GM18868 (cell line): ENCODE measurements at regions not wholly inside any gene's neighbourhood (a gene's known extent, or its start where the extent isn't known, plus 50 kb on each side); places are given as distances from the start of the nearest gene placed in this dataset.
"Not testable (repeated sequence)": the region's sequence is repeated elsewhere in the genome, so short reads cannot be mapped to it uniquely, and the experiment has no call there.

ENCODE experiments used
- ATAC-seq: cut with Tn5 transposase; IDR thresholded peaks from one replicate; pipeline ENCODE4 v1.9.1; 2021; ENCODE audit warnings: mild to moderate bottlenecking, moderate library complexity; ENCODE audit not compliant: unreplicated experiment

DNA sequence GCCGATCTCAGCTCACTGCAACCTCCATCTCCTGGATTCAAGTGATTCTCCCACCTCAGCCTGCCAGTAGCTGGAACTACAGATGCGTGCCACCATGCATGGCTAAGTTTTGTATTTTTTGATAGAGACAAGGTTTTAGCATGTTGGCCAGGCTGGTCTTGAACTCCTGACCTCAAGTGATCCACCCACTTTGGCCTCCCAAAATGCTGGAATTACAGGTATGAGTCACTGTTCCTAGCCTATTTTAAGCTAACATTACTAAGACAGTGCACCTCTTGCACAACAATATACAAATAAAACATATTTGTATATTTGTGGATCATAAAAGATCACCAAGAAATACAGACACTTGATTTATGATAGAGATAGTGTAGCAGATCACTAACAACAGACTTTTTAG, 139.1 kb downstream of the DUSP10 start:
- ATAC-seq, result no peak

DNA sequence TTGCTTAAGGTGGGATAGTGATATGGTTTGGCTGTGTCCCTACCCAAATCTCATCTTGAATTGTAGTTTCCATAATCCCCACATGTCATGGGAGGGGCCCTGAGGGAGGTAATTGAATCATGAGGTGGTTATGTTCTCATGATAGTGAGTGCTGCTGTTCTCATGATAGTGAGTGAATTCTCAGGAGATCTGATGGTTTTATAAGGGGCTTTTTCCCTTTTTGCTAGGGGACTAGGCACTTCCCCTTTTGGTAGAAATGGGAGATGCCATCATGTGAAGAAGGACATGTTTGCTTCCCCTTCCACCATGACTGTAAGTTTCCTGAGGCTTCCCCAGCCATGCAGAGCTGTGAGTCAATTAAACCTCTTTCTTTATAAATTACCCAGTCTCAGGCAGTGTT, 137.5 kb downstream of the DUSP10 start:
- not testable (repeated sequence) for ATAC-seq

DNA sequence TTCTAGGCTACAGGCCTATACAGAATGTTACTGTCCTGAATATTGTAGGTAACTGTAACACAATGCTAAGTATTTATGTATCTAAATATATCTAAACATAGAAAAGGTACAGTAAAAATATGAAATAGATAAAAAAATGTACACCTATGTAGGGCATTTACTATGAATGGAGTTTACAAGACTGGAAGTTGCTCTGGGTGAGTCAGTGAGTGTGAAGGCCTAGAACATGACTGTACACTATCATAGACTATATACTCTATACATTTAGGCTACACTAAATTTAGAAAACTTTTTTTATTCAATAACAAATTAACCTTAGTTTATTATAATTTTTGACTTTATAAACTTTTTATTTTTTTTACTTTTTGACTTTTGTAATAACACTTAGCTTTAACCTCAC, 136.9 kb downstream of the DUSP10 start:
- no peak for ATAC-seq

DNA sequence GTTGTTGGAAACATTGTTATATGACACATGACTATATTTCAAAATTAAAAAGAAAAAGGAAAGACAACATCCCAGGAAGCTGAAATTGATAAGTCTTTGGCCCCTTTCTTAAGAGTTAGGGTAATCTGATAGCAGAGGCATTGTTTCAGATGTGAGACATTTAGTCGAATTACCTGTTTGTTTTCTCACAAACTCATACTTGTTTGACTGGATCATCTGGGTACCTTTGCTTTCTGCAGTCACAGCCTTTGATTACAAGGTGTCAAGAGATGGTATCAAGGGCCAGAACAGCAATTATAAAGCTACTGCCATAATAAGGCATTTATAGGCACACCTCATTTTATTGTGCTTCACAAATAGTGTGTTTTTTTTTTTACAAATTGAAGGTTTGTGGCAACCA, 136.3 kb downstream of the DUSP10 start:
- ATAC-seq, result no peak

DNA sequence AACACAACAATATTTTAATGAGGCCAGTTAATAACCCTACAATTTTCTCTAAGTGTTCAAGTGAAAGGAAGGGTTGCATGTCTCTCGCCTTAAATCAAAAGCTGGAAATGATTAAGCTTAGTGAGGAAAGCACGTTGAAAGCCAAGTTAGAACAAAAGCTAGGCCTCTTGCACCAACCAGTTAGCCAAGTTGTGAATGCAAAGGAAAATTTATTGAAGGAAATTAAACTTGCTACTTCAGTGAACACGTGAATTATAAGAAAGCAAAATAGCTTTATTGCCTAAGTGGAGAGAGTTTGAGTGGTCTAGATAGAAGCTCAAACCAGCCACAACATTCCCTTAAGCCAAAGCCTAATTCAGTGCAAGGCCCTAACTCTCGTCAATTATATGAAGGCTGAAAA, 135.6 kb downstream of the DUSP10 start:
- no peak for ATAC-seq

DNA sequence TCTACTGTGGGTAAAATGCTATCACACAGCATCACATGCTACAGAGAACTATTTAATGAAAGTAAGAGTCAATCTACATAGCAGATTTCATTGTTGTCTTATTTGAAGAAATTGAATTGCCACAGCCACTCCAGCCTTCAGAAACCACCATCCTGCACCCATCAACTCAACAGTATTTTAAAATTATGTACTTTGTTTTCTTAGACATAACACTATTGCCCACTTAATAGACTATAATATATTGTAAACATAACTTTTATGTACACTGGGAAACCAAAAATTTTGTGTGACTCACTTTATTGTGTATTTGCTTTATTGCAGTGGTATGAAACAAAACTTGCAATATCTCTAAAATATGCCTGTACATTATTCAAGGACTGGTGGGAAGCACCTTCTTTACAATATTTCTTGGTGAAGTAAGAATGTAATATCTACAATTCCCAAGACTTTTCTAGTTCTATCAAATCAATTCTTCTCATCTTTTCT, 133.0 kb downstream of the DUSP10 start:
- no peak for ATAC-seq

DNA sequence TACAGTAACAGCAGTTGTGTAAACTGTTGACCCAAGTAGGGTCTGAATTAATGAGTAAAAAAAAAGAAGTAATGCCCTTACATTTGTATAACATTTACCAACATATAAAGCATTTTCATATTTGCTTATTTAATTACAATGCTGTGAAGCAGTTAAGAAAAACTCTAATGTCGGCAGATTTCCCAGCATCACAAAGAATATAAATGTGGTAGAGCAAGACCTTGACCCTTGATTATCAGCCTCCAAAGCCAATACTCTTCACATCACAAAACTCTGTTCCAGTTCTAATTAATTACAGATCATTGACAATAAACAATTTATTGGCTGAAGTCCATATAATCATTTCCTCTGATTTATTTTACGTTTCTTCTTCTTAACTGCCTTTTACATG, 130.2 kb downstream of the DUSP10 start:
- ATAC-seq, result no peak

DNA sequence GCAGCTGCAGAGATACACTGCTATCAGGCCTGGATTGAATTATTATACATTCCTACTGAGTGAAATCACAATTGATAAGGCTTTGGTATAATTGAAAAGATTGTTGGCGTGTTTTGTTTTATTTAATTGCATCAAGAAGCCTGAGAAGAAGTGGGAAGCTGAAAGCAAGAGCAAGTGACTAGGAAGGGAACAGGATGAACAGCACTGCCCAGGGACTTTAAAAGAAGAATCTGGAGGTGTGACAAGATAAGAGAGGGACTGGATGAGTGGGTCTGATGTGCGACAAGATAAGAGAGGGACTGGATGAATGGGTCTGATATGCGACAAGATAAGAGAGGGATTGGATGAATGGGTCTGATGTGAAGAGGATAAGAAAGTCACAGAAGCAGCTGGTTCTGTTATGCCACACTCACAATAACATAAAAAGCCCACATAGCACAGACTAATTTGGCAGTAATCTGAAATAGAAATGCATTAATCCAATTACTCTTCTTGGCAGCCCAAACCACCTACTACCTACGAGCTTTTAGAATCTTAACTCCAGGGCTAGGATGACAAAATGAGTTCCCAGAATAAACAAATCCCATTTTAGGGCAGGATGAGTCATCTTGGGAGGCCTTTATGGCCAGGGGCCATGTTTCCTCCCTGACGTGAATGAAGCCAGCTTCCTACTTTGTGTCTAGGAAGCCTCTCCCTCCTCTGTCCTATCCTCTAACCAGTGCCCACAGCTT, 129.7 kb downstream of the DUSP10 start:
- ATAC-seq, result no peak

DNA sequence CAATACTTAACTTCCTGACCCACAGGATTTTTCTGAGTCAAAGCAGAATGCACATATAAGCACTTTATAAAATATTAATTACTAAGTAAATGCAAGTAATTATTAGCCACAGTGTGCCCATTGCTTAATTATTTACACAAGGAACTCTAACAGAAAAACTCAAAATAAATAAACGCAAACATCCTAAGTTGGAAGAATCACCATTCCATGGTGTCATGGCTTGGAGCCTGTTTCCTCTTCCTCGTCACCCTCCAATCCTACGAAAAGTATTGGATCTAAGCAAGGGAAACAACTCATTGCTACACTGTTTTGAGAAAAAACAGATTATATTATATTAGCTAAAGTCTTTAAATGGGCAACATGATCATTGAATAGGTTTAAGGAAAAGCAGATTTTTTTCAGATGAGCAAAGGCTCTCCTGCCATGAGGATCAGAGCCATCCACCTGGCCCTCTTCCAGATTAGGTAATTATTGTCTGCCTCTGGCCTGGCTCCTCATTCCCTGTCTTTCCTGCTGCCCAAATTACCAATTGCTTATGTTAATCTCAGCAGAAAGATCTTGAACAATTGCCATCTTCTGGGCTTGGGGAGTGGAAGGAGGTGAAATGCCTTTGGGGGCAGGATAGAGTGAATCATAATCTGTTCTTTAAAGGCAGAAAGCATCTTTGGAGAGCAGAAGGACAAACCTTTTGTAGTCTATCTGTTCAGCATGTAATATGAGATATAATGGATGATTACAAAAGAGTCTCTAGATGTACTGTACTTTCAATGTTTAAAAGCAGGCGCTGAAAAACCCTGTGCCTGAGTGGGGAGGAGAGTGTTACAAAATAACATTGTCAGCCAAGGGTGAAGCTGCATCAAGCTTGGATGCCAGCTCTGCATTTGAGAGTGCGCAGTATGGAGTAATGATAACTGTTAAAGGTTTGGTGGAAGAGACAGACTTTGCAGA, 121.2 kb downstream of the DUSP10 start:
- no peak for ATAC-seq

DNA sequence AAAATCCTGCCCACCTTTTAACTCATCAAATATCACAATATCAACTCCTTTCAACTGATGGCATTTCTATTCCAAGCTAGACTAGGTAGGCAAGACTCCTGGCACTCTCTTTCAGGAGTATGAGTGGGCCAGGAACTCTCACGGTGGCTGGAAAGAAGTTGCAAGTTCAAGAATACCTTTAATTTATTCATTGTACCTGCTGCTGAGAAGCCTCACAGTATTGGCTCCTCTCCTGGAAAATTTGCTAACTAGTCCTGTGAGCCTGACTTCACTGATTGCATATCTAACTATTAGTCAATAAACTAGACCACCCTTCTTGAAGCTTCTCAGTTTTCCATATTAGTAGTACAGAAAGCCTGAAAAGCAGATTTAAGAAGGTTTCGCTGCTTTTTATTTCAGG, 120.2 kb downstream of the DUSP10 start:
- no peak for ATAC-seq

DNA sequence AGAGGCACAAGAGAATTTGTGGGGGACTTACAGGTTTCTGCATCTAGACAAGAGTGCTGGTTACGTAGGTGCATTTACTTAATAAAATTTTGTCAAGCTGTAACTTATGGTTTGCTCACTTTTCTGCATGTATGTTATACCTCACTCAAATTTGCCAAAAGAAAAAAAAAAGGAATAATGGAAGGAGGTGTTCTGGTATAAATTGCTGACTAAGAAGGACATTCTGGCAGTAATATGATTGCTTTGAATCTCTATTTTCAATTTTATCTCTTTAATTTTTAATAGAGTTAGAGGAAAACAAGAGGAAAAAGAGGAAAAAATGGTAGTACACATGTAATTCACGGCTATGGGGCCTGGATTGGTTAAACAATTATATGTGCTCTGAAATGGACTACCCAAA, 119.5 kb downstream of the DUSP10 start:
- no peak for ATAC-seq

DNA sequence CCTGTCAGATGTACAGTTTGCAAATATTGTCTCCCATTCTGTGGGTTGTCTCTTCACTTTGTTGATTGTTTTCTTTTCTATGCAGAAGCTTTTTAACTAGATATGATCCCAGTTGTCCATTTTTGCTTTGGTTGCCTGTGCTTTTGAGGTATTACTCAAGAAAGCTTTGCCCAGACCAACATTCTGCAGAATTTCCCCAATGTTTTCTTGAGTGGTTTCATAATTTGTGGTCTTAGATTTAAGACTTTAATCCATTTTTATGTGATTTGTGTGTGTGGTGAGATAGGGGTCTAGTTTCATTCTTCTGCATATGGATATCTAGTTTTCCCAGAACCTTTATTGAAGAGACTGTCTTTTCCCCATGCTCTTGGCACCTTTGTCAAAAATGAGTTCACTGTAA, 116.9 kb downstream of the DUSP10 start:
- no peak for ATAC-seq

DNA sequence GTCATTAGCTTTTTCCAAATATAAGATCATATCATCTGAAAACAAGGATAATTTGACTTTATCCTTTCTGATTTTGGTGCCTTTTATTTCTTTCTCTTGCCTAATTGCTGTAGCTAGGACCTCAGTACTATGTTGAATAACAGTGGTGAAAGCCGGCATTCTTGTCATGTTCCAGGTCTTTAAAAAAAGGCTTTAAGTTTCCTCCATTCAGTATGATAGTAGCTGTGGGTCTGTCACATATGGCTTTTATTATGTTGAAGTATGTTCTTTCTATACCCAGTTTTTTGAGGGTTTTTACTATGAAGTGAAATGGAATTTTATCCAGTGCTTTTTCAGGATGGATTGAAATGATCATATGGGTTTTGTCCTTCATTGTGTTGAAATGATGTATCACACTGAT, 115.8 kb downstream of the DUSP10 start:
- ATAC-seq, result no peak

DNA sequence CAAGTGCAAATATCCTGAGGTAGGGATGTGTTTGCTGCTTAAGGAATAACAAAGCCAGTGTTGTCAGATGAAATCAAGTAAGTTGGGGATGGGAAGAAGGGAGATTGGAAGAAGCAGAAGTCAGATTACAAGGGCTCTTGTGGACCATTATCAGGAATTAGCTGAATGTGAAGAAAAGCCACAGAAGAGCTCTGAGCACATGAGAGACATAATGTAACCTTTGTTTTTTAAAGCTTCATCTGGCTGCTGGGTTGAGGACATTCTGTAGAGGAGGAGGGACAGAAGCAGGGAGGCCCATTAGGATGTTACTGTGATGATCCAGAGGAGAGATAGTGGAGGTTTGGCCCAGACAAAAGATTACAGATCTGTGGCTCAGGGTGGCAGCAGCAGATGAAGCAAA, 111.7 kb downstream of the DUSP10 start:
- no peak for ATAC-seq

DNA sequence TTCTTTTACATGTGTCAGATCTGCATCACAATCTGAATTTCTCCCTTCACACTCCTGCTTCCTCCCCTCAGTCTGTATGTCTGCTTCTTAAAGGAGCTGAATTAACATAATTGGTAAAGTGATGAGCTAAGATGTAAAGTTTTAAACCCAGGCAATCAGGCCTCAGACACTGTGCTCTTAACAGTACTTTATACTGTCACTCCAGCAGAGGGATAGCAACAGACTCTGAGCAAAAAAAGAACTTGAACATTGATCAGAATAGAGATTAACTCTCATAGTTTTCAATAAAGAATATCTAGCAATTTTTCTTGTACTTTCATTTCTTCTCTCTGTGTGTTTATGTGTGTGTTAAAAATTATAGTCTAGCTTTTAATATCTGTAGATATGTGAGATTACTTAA, 110.3 kb downstream of the DUSP10 start:
- no peak for ATAC-seq

DNA sequence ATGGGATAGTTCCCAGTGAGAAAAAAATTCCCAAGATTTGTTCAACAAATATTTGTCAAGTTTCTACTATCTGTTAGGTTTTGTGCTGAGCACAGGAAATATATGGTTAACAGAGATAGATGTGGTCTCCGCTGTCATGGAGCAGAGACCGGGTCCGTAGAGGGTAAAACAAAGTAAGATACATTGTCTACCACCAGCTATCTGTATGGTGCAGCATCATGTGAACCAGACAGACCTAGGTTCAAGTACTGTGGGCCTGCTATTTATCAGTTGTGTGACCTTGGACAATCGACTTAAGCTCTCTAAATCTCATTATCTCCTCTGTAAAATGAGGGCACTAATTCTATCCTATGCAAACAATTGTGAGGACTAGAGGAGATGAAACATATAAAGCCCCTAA, 109.8 kb downstream of the DUSP10 start:
- no peak for ATAC-seq

DNA sequence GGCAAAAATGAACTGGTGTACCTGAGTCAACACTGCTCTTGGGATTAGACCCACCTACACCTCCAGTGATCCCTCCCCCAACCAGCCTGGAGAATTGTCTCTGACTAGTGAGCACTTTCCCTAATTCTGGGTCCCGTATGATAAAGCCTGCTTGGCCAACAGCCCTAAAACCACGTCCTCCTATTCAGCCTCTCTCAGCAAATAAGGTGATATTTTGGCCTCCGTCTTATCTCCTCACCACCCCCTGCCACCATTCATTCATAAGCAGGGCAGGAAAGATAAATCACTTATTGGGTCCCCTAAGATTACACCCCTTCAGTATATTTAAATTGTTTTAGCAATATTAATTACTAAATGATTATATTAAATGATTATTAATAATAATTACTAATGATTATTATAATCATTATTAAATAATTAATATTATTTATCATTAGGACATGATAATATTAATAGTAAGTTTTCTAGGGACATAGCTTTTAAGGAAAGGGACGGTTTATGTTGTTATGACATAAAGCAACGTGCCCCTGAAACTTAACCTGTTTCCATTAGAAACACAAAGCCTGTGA, 108.0 kb downstream of the DUSP10 start:
- no peak for ATAC-seq

DNA sequence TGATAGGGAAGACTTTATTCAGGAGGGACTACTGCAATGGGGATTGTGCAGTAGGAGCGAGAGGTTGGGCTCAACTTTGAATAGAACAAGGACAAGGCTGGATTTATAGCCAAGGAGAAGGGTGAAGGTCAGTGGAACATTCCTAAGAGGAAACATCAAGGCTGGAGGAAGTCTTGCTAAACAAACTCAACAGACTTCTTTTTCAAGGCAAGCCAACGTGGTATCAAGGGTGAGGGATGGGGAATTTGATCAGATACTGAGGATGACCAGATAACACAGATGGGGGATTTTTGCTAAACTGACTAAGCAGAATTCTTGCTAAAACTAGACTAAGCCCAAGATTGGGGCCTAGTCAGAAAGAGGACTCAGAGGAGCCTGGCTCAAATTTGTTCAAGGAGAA, 107.3 kb downstream of the DUSP10 start:
- no peak for ATAC-seq

DNA sequence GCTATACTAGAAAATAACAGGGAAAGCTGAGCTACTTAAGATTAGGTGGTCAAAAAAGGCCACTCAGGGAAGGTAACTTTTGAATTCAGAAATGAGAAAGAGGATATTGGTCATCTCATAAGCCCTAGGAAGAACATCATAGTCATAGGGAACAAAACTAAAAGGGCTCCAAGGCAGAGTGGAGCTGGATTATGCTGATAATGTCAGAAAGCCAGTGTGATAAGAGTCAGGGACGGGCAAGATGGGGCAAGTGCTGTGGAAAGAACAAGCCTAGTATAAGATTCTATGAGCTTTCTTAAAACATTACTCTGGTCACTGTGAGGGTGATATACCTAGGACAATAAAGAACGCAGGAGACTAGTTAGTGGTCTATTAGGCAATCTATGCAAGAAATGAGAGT, 106.6 kb downstream of the DUSP10 start:
- no peak for ATAC-seq

DNA sequence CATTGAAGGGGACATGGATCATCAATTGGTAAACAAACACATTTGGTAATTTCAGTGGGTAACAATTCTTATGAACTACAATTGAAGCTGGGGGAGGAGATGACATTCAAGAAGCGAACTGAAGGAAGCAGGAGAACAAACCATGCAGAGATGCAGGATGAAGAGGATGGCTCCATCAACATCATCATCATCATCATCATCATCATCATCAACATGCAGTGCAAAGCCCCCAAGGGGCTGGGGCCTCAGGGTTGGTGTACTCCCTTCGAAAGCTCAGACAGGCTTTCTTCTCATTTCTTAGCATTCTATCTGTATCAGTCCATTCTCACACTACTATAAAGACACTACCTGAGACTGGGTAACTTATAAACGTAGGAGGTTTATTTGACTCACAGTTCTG, 105.8 kb downstream of the DUSP10 start:
- no peak for ATAC-seq

DNA sequence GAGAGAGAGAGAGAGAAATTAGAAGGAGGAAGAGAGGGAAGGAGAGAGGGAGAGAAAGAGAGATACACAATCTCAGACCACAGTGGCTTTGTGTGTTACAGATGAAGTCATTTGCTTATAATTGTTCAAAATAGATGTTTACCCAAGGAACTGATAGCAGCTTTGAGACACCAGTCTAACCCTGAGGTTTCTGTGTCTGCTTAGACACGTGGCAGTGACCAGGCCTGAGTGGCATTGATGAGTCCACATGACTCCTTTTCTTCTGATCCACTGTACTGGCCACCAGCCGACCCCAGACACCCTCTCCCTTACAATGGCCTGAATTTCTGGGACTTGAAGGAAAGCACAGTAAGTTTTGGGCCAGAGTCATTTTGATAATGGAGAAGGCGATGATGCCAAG, 104.9 kb downstream of the DUSP10 start:
- no peak for ATAC-seq

DNA sequence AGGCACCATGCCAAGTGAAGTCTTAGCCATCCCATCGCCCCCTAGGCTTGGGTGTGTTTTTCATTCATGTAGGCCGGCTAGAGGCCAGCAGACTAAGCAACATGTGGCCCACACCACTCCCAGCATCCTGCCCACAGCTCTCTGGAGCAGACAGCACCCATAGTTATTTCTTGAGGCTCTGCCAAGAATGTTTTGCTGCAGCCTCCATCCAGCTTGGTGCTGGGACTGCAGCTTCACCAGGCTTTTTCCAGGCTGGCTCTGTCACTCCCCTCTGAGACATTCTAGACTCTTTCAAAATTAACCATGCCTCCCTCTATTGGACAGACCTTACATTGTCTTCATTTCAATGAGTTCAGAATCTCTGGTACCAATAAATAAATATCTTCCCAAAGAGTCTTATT, 104.2 kb downstream of the DUSP10 start:
- no peak for ATAC-seq
